ENCODE measurements at regions not wholly inside any gene's neighbourhood (a gene's known extent, or its start where the extent isn't known, plus 50 kb on each side); places are given as distances from the start of the nearest gene placed in this dataset.

DNA sequence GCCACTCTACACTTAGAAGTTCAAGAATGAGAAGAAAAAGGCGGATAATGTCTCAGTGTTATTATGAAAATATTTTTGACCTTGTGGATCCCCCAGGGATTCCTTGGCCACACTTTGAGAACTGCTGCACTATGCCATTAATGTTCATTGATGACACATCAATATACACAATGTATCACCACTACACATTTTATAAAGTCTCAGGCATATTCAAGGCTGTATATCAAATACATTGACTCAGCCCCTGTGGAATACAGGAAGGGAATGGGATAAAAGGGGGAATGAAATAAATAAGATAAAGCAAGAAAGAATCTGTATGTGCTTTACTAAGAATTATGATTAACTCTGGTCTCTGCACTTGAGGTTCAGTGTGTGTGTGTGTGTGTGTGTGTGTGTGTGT is 69.1 kb downstream of the INHBB start (continued):
- TF ChIP-seq, protein P1, sequence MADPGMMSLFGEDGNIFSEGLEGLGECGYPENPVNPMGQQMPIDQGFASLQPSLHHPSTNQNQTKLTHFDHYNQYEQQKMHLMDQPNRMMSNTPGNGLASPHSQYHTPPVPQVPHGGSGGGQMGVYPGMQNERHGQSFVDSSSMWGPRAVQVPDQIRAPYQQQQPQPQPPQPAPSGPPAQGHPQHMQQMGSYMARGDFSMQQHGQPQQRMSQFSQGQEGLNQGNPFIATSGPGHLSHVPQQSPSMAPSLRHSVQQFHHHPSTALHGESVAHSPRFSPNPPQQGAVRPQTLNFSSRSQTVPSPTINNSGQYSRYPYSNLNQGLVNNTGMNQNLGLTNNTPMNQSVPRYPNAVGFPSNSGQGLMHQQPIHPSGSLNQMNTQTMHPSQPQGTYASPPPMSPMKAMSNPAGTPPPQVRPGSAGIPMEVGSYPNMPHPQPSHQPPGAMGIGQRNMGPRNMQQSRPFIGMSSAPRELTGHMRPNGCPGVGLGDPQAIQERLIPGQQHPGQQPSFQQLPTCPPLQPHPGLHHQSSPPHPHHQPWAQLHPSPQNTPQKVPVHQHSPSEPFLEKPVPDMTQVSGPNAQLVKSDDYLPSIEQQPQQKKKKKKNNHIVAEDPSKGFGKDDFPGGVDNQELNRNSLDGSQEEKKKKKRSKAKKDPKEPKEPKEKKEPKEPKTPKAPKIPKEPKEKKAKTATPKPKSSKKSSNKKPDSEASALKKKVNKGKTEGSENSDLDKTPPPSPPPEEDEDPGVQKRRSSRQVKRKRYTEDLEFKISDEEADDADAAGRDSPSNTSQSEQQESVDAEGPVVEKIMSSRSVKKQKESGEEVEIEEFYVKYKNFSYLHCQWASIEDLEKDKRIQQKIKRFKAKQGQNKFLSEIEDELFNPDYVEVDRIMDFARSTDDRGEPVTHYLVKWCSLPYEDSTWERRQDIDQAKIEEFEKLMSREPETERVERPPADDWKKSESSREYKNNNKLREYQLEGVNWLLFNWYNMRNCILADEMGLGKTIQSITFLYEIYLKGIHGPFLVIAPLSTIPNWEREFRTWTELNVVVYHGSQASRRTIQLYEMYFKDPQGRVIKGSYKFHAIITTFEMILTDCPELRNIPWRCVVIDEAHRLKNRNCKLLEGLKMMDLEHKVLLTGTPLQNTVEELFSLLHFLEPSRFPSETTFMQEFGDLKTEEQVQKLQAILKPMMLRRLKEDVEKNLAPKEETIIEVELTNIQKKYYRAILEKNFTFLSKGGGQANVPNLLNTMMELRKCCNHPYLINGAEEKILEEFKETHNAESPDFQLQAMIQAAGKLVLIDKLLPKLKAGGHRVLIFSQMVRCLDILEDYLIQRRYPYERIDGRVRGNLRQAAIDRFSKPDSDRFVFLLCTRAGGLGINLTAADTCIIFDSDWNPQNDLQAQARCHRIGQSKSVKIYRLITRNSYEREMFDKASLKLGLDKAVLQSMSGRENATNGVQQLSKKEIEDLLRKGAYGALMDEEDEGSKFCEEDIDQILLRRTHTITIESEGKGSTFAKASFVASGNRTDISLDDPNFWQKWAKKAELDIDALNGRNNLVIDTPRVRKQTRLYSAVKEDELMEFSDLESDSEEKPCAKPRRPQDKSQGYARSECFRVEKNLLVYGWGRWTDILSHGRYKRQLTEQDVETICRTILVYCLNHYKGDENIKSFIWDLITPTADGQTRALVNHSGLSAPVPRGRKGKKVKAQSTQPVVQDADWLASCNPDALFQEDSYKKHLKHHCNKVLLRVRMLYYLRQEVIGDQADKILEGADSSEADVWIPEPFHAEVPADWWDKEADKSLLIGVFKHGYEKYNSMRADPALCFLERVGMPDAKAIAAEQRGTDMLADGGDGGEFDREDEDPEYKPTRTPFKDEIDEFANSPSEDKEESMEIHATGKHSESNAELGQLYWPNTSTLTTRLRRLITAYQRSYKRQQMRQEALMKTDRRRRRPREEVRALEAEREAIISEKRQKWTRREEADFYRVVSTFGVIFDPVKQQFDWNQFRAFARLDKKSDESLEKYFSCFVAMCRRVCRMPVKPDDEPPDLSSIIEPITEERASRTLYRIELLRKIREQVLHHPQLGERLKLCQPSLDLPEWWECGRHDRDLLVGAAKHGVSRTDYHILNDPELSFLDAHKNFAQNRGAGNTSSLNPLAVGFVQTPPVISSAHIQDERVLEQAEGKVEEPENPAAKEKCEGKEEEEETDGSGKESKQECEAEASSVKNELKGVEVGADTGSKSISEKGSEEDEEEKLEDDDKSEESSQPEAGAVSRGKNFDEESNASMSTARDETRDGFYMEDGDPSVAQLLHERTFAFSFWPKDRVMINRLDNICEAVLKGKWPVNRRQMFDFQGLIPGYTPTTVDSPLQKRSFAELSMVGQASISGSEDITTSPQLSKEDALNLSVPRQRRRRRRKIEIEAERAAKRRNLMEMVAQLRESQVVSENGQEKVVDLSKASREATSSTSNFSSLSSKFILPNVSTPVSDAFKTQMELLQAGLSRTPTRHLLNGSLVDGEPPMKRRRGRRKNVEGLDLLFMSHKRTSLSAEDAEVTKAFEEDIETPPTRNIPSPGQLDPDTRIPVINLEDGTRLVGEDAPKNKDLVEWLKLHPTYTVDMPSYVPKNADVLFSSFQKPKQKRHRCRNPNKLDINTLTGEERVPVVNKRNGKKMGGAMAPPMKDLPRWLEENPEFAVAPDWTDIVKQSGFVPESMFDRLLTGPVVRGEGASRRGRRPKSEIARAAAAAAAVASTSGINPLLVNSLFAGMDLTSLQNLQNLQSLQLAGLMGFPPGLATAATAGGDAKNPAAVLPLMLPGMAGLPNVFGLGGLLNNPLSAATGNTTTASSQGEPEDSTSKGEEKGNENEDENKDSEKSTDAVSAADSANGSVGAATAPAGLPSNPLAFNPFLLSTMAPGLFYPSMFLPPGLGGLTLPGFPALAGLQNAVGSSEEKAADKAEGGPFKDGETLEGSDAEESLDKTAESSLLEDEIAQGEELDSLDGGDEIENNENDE (IDR thresholded peaks at IDR 0.05; ENCODE audit: insufficient replicate concordance, low read length): no peak
- TF ChIP-seq RAD21 (IDR thresholded peaks at IDR 0.05 in 1 of 2, conservative IDR thresholded peaks at IDR 0.05 in 1 of 2; ENCODE audit: low read depth in 2 of 2, low read length in 2 of 2) (no peak), NANOG (IDR thresholded peaks at IDR 0.05; ENCODE audit: insufficient read depth, low read depth, low read length, poor library complexity, severe bottlenecking) (no peak), KDM1A (IDR thresholded peaks at IDR 0.05; ENCODE audit: borderline replicate concordance, low read length) (no peak), GABPA (IDR thresholded peaks at IDR 0.05; ENCODE audit: borderline replicate concordance, insufficient read depth, low read length) (no peak), SIX5 (IDR thresholded peaks at IDR 0.05; ENCODE audit: low read depth, low read length) (no peak)
- TF ChIP-seq, protein P2, sequence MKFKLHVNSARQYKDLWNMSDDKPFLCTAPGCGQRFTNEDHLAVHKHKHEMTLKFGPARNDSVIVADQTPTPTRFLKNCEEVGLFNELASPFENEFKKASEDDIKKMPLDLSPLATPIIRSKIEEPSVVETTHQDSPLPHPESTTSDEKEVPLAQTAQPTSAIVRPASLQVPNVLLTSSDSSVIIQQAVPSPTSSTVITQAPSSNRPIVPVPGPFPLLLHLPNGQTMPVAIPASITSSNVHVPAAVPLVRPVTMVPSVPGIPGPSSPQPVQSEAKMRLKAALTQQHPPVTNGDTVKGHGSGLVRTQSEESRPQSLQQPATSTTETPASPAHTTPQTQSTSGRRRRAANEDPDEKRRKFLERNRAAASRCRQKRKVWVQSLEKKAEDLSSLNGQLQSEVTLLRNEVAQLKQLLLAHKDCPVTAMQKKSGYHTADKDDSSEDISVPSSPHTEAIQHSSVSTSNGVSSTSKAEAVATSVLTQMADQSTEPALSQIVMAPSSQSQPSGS (IDR thresholded peaks at IDR 0.05; ENCODE audit: low read length): no peak
- TF ChIP-seq, protein P3, sequence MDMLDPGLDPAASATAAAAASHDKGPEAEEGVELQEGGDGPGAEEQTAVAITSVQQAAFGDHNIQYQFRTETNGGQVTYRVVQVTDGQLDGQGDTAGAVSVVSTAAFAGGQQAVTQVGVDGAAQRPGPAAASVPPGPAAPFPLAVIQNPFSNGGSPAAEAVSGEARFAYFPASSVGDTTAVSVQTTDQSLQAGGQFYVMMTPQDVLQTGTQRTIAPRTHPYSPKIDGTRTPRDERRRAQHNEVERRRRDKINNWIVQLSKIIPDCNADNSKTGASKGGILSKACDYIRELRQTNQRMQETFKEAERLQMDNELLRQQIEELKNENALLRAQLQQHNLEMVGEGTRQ (IDR thresholded peaks at IDR 0.05; ENCODE audit: low read length): no peak
